Keratinocyte (primary cell): ENCODE measurements at regions not wholly inside any gene's neighbourhood (a gene's known extent, or its start where the extent isn't known, plus 50 kb on each side); places are given as distances from the start of the nearest gene placed in this dataset.

Experiments
- DNase-seq: peaks from one replicate; pipeline ENCODE4 v3.0.0-alpha.2; 2011; ENCODE audit warnings: low read depth, missing footprints, low spot score
- FAIRE-seq: peaks from 2 replicates; lab custom pipeline; 2011; peaks lifted over from hg19 to GRCh38; lab: Jason Lieb, UNC
- H2AFZ ChIP-seq: 2 replicates; pipeline ENCODE4 v1.6.0; 2012; ENCODE audit warnings: low read length, control low read depth, inconsistent platforms; ENCODE audit not compliant: control insufficient read depth
- H3K27ac ChIP-seq: 2 replicates; pipeline ENCODE4 v1.5.1; 2011; ENCODE audit warnings: low read length; ENCODE audit not compliant: control insufficient read depth, insufficient read depth
- H3K27me3 ChIP-seq: 3 replicates; pipeline ENCODE4 v1.6.0; 2011; ENCODE audit warnings: low read length; ENCODE audit not compliant: control insufficient read depth, insufficient read depth; ENCODE audit errors: extremely low read depth
- H3K36me3 ChIP-seq, 2 experiments: 2 replicates in 1 of 2; 3 replicates in 1 of 2; pipeline ENCODE4 v1.5.1; 2011; ENCODE audit warnings: low read length in 2 of 2, mild to moderate bottlenecking in 1 of 2; ENCODE audit not compliant: control insufficient read depth in 2 of 2, insufficient read depth in 2 of 2; ENCODE audit errors: extremely low read depth in 1 of 2
- H3K4me1 ChIP-seq: 3 replicates; pipeline ENCODE4 v1.5.1; 2011; ENCODE audit warnings: low read length; ENCODE audit not compliant: control insufficient read depth, insufficient read depth; ENCODE audit errors: extremely low read depth
- H3K4me2 ChIP-seq: 3 replicates; pipeline ENCODE4 v1.6.0; 2011; ENCODE audit warnings: low read depth, low read length; ENCODE audit not compliant: control insufficient read depth, insufficient read depth; ENCODE audit errors: extremely low read depth
- H3K4me3 ChIP-seq, 3 experiments: fragments of 200-600 bp in 1 of 3; sonication (generic) in 1 of 3; 2 replicates in 2 of 3; 3 replicates in 1 of 3; pipeline ENCODE4 v1.5.1; 2011 to 2016; ENCODE audit warnings: low read length in 3 of 3, mild to moderate bottlenecking in 3 of 3, control low read depth in 2 of 3, inconsistent platforms in 1 of 3, low read depth in 1 of 3, mixed read lengths in 1 of 3, mixed run types in 1 of 3, moderate library complexity in 1 of 3; ENCODE audit not compliant: control insufficient read depth in 2 of 3, insufficient read depth in 2 of 3; ENCODE audit errors: extremely low read depth in 1 of 3
- H3K79me2 ChIP-seq: 2 replicates; pipeline ENCODE4 v1.6.0; 2012; ENCODE audit warnings: low read length; ENCODE audit not compliant: control insufficient read depth, insufficient read depth
- H3K9ac ChIP-seq: 3 replicates; pipeline ENCODE4 v1.6.0; 2011; ENCODE audit warnings: low read length; ENCODE audit not compliant: control insufficient read depth, insufficient read depth; ENCODE audit errors: extremely low read depth
- H3K9me1 ChIP-seq: 3 replicates; pipeline ENCODE4 v1.6.0; 2011; ENCODE audit warnings: low read length; ENCODE audit not compliant: control insufficient read depth, insufficient read depth; ENCODE audit errors: extremely low read depth
- H3K9me3 ChIP-seq: 2 replicates; pipeline ENCODE4 v1.5.1; 2012; ENCODE audit warnings: low read depth, low read length; ENCODE audit not compliant: control insufficient read depth
- H4K20me1 ChIP-seq: 3 replicates; pipeline ENCODE4 v1.6.0; 2011; ENCODE audit warnings: low read length; ENCODE audit not compliant: control insufficient read depth, insufficient read depth; ENCODE audit errors: extremely low read depth
- CTCF ChIP-seq, 3 experiments: IDR thresholded peaks in 1 of 3; conservative IDR thresholded peaks in 1 of 3; optimal IDR thresholded peaks in 1 of 3; 2 replicates in 2 of 3; 3 replicates in 1 of 3; pipeline versions ENCODE3 to v1.5.1; 2011; ENCODE audit warnings: low read length in 3 of 3, mild to moderate bottlenecking in 3 of 3, moderate library complexity in 2 of 3, control low read depth in 1 of 3, inconsistent platforms in 1 of 3; ENCODE audit not compliant: insufficient read depth in 2 of 3; ENCODE audit errors: extremely low read depth in 1 of 3
- EZH2 ChIP-seq: IDR thresholded peaks from one replicate; pipeline ENCODE4 v1.6.1; 2012; ENCODE audit warnings: inconsistent platforms, mild to moderate bottlenecking, low read length, moderate library complexity
- dilution Hi-C: fragments of 300-500 bp; cut with MboI; formaldehyde crosslinking; loops from one replicate; pipeline ENCODE4 v1.7.0; 2020; ENCODE audit warnings: low sequenced_read_pairs; ENCODE audit not compliant: extremely low pct_ligation_motif_present

GRCh38 chrX:134737721-134738369, 59.2 kb downstream of the PABIR2 start:
- Histone ChIP-seq H3K9me3 (no peaks in the 10 kb centered on the region), H3K36me3 (no peaks in the 10 kb centered on the region), H3K4me3 (no peak overlapping the region), H3K9me1 (no peaks in the 10 kb centered on the region), H3K4me2 (no peak overlapping the region), H3K27ac (no peak overlapping the region), H3K79me2 (no peaks in the 10 kb centered on the region), H3K4me1 (no peaks in the 10 kb centered on the region), H2AFZ (no peak overlapping the region), H3K27me3 (no peaks in the 10 kb centered on the region), H4K20me1 (no peaks in the 10 kb centered on the region), H3K9ac (no peak overlapping the region)
- TF ChIP-seq CTCF (optimal IDR thresholded peaks at IDR 0.05 in 1 of 3, IDR thresholded peaks at IDR 0.05 in 1 of 3, conservative IDR thresholded peaks at IDR 0.05 in 1 of 3; ENCODE audit: extremely low read depth in 1 of 3, insufficient read depth in 2 of 3, low read length in 3 of 3) (no peak), EZH2 (no peak)
- dilution Hi-C loops = no loop called here
- no peak for FAIRE-seq
- no peak for DNase-seq

GRCh38 chrX:134737061-134737460, 59.9 kb downstream of the PABIR2 start:
- Histone ChIP-seq H3K9me1 (no peaks in the 10 kb centered on the region), H3K9ac (no peak overlapping the region), H3K9me3 (no peaks in the 10 kb centered on the region), H4K20me1 (no peaks in the 10 kb centered on the region), H3K27me3 (no peaks in the 10 kb centered on the region), H3K79me2 (no peaks in the 10 kb centered on the region), H3K27ac (no peak overlapping the region), H2AFZ (no peak overlapping the region), H3K4me3 (no peak overlapping the region), H3K4me2 (no peak overlapping the region), H3K36me3 (no peaks in the 10 kb centered on the region), H3K4me1 (no peaks in the 10 kb centered on the region)
- DNase-seq = no peak
- no peak for TF ChIP-seq EZH2
- no peak for FAIRE-seq
- dilution Hi-C loops = no loop called here

GRCh38 chrX:134736356-134736755, 60.6 kb downstream of the PABIR2 start:
- H2AFZ ChIP-seq = no peak overlapping the region
- H3K4me1 ChIP-seq = no peaks in the 10 kb centered on the region
- no peaks in the 10 kb centered on the region for H3K9me1 ChIP-seq
- H3K4me2 ChIP-seq = no peak overlapping the region
- H3K36me3 ChIP-seq = no peaks in the 10 kb centered on the region
- no peaks in the 10 kb centered on the region for H3K79me2 ChIP-seq
- TF ChIP-seq CTCF (optimal IDR thresholded peaks at IDR 0.05 in 1 of 3, IDR thresholded peaks at IDR 0.05 in 1 of 3, conservative IDR thresholded peaks at IDR 0.05 in 1 of 3; ENCODE audit: extremely low read depth in 1 of 3, insufficient read depth in 2 of 3, low read length in 3 of 3) (no peak), EZH2 (no peak)
- no peaks in the 10 kb centered on the region for H3K27me3 ChIP-seq
- H3K9ac ChIP-seq = no peak overlapping the region
- H3K4me3 ChIP-seq = no peak overlapping the region
- dilution Hi-C loops = no loop called here
- no peak overlapping the region for H3K27ac ChIP-seq
- no peaks in the 10 kb centered on the region for H4K20me1 ChIP-seq
- DNase-seq (no peak), FAIRE-seq (no peak)
- H3K9me3 ChIP-seq = no peaks in the 10 kb centered on the region
